Ovary (tissue), 7 donors: ENCODE measurements at regions not wholly inside any gene's neighbourhood (a gene's known extent, or its start where the extent isn't known, plus 50 kb on each side); places are given as distances from the start of the nearest gene placed in this dataset.

Experiments
- DNase-seq, 5 donors: peaks; one replicate each; pipeline ENCODE4 v3.0.0-alpha.2; 2019 to 2020
- H3K27ac ChIP-seq, 2 donors: fragments of 200-600 bp; one replicate each; pipeline versions ENCODE4 v1.5.1 to v1.8.0; 2019 to 2022
- H3K27me3 ChIP-seq: fragments of 200-600 bp; one replicate; pipeline ENCODE4 v1.8.0; 2022
- H3K36me3 ChIP-seq: fragments of 200-600 bp; sonication (generic); one replicate; pipeline ENCODE4 v1.5.1; 2019
- H3K4me1 ChIP-seq: one replicate; pipeline ENCODE4 v1.8.1; 2013; ENCODE audit warnings: mild to moderate bottlenecking, moderate library complexity; ENCODE audit not compliant: insufficient read depth
- H3K4me3 ChIP-seq: fragments of 200-600 bp; sonication (generic); one replicate; pipeline ENCODE4 v1.5.1; 2017
- H3K9me3 ChIP-seq, 2 donors: fragments of 200-600 bp in 1 of 2; sonication (generic) in 1 of 2; one replicate each; pipeline versions ENCODE4 v1.5.1 to v1.8.1; 2013 to 2019; ENCODE audit warnings: mild to moderate bottlenecking in 1 of 2, moderate library complexity in 1 of 2
- CTCF ChIP-seq, 3 donors: fragments of 450-650 bp in 2 of 3; fragments of 200-600 bp in 1 of 3; IDR thresholded peaks; one replicate each; pipeline versions ENCODE4 v1.5.1 to v1.8.0; 2016 to 2022; ENCODE audit warnings: antibody characterized with exemption in 3 of 3, mild to moderate bottlenecking in 1 of 3
- EP300 ChIP-seq: sonication (generic); formaldehyde crosslinking; IDR thresholded peaks from one replicate; pipeline ENCODE4 v1.6.1; 2017; ENCODE audit warnings: antibody characterized with exemption
- POLR2A ChIP-seq: fragments of 450-650 bp; IDR thresholded peaks from one replicate; pipeline ENCODE4 v1.6.1; 2017; ENCODE audit warnings: antibody characterized with exemption, mild to moderate bottlenecking, moderate library complexity
- WGBS, 3 donors: extraction: QIAGEN DNeasy Blood & Tissue Kit in 1 of 3; methylation state at CpG; one replicate each; pipeline versions ENCODE4 v1.1.5 to v1.1.7; 2013 to 2017; 5-methylcytosine and 5-hydroxymethylcytosine counted together
- intact Hi-C, 4 donors: fragments of 100-400 bp; cut with DNase I; formaldehyde crosslinking; loops; one replicate each; pipeline versions ENCODE4 v1.11.0 to v1.15.1; 2022 to 2023
- donor health status: DM: no; HTN: no; CAD: no; lungs with moderate emphysema.
- donor health status: DM: no; HTN: no; CAD: no.
- donor health status: Bipolar disorder and iron deficiency.
- donor health status: DM: no; HTN: no; CAD: no.
- donor health status: DM: yes; HTN: yes; CAD: no.

GRCh38 chr7:27399791-27400567, 157.4 kb downstream of the EVX1 start:
- no peak for TF ChIP-seq EP300
- TF ChIP-seq POLR2A = no peak
- no peak for TF ChIP-seq CTCF (IDR thresholded peaks at IDR 0.05)
- Histone ChIP-seq H3K4me3 (no peak overlapping the region), H3K4me1 (peaks cover 5% of the 10 kb centered on the region), H3K36me3 (no peaks in the 10 kb centered on the region), H3K9me3 (no peaks in the 10 kb centered on the region), H3K27me3 (no peaks in the 10 kb centered on the region), H3K27ac (no peak overlapping the region)
- intact Hi-C loops = loop anchor here in 1 of 4 donors (5.0 kb wide), 1 partner anchor 1197 kb away; no protein-coding TSS in a partner anchor
- 74 to 79% (median 74%) methylated on average over 11 of the region's 11 CpGs for WGBS, 3 donors
- DNase-seq = no peak

DNA sequence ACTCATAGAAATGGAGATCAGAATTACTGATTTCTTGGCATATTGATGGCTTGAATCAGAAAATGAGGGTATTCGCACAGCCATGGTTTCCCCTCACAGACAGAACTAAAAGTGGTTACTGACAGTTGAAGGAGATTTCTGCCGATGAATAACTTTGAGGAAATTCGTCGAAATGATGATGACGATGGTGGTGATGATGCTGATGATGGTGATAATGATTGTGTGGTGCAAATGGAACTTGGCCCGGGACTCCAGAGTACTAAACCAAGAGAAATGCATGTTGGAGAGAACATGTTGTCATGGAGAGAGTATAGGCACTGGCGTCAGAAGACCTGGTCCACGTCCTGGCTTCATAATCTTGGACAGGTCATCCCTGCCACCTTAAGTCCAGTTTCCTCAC, 163.2 kb downstream of the EVX1 start:
- no peaks in the 10 kb centered on the region for H3K4me1 ChIP-seq
- intact Hi-C loops = no loop called here
- no peak for TF ChIP-seq CTCF (IDR thresholded peaks at IDR 0.05)
- TF ChIP-seq POLR2A = no peak
- no peak for TF ChIP-seq EP300
- H3K4me3 ChIP-seq = no peak overlapping the region
- H3K27me3 ChIP-seq = no peaks in the 10 kb centered on the region
- DNase-seq = no peak
- no peaks in the 10 kb centered on the region for H3K9me3 ChIP-seq
- H3K27ac ChIP-seq = no peak overlapping the region
- WGBS, 3 donors = 92 to 94% (median 92%) methylated on average over 8 of the region's 8 CpGs
- H3K36me3 ChIP-seq = no peaks in the 10 kb centered on the region

GRCh38 chr7:27409311-27409710, 166.7 kb downstream of the EVX1 start:
- intact Hi-C loops = no loop called here
- Histone ChIP-seq H3K27ac (no peak overlapping the region), H3K4me3 (no peak overlapping the region), H3K36me3 (no peaks in the 10 kb centered on the region), H3K27me3 (no peaks in the 10 kb centered on the region), H3K9me3 (no peaks in the 10 kb centered on the region), H3K4me1 (no peaks in the 10 kb centered on the region)
- DNase-seq = no peak
- no peak for TF ChIP-seq CTCF (IDR thresholded peaks at IDR 0.05)
- no peak for TF ChIP-seq EP300
- TF ChIP-seq POLR2A = no peak
- 58 to 76% (median 64%) methylated on average over 3 of the region's 3 CpGs for WGBS, 3 donors

- intact Hi-C loops = no loop called here
- 60 to 75% (median 65%) methylated on average over 2 of the region's 2 CpGs for WGBS, 3 donors
- H3K9me3 ChIP-seq = no peaks in the 10 kb centered on the region
- H3K27me3 ChIP-seq = no peaks in the 10 kb centered on the region
- no peak overlapping the region for H3K27ac ChIP-seq
- no peak overlapping the region for H3K4me3 ChIP-seq
- no peaks in the 10 kb centered on the region for H3K36me3 ChIP-seq
- DNase-seq = no peak
- no peak for TF ChIP-seq EP300
- TF ChIP-seq CTCF (IDR thresholded peaks at IDR 0.05) = no peak
- no peak for TF ChIP-seq POLR2A
- no peaks in the 10 kb centered on the region for H3K4me1 ChIP-seq
These were observed 167.2 kb downstream of the EVX1 start for GRCh38 chr7:27409776-27410175.
